B cell (primary cell): ENCODE measurements at regions not wholly inside any gene's neighbourhood (a gene's known extent, or its start where the extent isn't known, plus 50 kb on each side); places are given as distances from the start of the nearest gene placed in this dataset.

Experiments used
- CTCF ChIP-seq: fragments of 200-600 bp; IDR thresholded peaks from one replicate; pipeline ENCODE4 v1.8.0; 2022; ENCODE audit warnings: antibody characterized with exemption, mild to moderate bottlenecking
- EZH2 ChIP-seq: IDR thresholded peaks from 2 replicates; pipeline ENCODE4 v1.6.1; 2012; ENCODE audit warnings: borderline replicate concordance, low read depth, mild to moderate bottlenecking, moderate library complexity, low read length; ENCODE audit not compliant: insufficient read depth, poor library complexity, severe bottlenecking

- TF ChIP-seq EZH2 (no peak), CTCF (no peak)
Observed at GRCh38 chr7:114095885-114096284, 177.1 kb upstream of the PPP1R3A start.
